ENCODE measurements at regions not wholly inside any gene's neighbourhood (a gene's known extent, or its start where the extent isn't known, plus 50 kb on each side); places are given as distances from the start of the nearest gene placed in this dataset.

DNA sequence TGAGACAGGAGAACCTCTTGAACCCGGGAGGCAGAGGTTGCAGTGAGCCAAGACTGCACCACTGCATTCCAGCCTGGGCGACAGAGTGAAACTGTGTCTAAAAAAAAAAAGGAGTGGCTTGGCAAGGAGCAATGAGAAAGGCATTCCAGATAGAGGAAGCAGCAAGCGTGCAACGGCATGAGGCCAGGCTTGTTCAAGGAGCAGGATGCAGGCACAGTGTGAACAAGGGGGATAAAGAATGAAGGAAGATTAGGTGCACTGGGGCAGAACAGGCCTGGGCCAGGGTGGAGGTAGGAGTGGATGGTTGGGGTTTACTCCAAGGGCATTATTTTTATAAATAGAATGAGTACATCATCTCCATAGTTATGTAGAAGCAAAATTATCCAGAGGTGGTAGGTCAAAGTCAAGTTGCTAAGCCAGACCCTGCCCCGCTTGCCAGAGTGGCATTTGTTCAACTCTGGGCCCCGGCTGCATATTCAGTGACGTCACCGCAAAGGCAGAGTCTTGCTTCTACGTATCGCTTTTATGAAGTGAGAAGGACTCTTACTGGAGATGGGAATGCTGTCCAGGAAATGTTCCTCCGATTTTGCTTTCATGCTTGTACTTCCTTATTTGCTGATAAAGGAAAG lies 100.2 kb downstream of the KATNIP start:
- Histone ChIP-seq H3K36me3 (replicated peaks in 1 of 2; ENCODE audit: control insufficient read depth in 1 of 2, insufficient read depth in 2 of 2, low read length in 1 of 2) (peaks cover under 1 to 3% of the 10 kb centered on the region in 2 experiments), H3K9me3 (no peaks in the 10 kb centered on the region), H3K9ac (no peak overlapping the region), H3K4me3 (ENCODE audit: low read depth in 2 of 2, low read length in 1 of 2) (no peak overlapping the region), H3K79me2 (ENCODE audit: insufficient read depth) (no peaks in the 10 kb centered on the region), H3K9me2 (no peaks in the 10 kb centered on the region), H4K20me1 (ENCODE audit: insufficient read depth) (no peaks in the 10 kb centered on the region), H3K4me2 (no peak overlapping the region), H3K27me3 (ENCODE audit: insufficient read depth) (no peaks in the 10 kb centered on the region), H3F3A (replicated peaks; ENCODE audit: insufficient read depth) (no peaks in the 10 kb centered on the region), H3K27ac (ENCODE audit: low read depth in 2 of 2, low read length in 1 of 2) (peak overlapping the region in 1 of 2 experiments; percentile 24; a peak in 1 of 4 replicates), H3K4me1 (ENCODE audit: control insufficient read depth in 1 of 2, insufficient read depth in 2 of 2, low read depth in 1 of 2, low read length in 1 of 2) (peaks cover 0 to 4% of the 10 kb centered on the region in 2 experiments; a peak in 1 of 4 replicates), H2AFZ (ENCODE audit: low read depth) (no peak overlapping the region)
- 87% methylated on average over 11 of the region's 11 CpGs for WGBS (ENCODE audit: low lambda C conversion rate)
- DNase-seq, result no peak
- TF ChIP-seq TAF1 (IDR thresholded peaks at IDR 0.05; ENCODE audit: borderline replicate concordance, low read depth, low read length) (no peak), RAD21 (IDR thresholded peaks at IDR 0.05; ENCODE audit: low read length) (no peak), NFIC (IDR thresholded peaks at IDR 0.05; ENCODE audit: borderline replicate concordance) (no peak), JUND (IDR thresholded peaks at IDR 0.05) (no peak)
- TF ChIP-seq, protein P1, sequence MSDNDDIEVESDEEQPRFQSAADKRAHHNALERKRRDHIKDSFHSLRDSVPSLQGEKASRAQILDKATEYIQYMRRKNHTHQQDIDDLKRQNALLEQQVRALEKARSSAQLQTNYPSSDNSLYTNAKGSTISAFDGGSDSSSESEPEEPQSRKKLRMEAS (IDR thresholded peaks at IDR 0.05; ENCODE audit: low read depth), result no peak
- TF ChIP-seq, protein P2, sequence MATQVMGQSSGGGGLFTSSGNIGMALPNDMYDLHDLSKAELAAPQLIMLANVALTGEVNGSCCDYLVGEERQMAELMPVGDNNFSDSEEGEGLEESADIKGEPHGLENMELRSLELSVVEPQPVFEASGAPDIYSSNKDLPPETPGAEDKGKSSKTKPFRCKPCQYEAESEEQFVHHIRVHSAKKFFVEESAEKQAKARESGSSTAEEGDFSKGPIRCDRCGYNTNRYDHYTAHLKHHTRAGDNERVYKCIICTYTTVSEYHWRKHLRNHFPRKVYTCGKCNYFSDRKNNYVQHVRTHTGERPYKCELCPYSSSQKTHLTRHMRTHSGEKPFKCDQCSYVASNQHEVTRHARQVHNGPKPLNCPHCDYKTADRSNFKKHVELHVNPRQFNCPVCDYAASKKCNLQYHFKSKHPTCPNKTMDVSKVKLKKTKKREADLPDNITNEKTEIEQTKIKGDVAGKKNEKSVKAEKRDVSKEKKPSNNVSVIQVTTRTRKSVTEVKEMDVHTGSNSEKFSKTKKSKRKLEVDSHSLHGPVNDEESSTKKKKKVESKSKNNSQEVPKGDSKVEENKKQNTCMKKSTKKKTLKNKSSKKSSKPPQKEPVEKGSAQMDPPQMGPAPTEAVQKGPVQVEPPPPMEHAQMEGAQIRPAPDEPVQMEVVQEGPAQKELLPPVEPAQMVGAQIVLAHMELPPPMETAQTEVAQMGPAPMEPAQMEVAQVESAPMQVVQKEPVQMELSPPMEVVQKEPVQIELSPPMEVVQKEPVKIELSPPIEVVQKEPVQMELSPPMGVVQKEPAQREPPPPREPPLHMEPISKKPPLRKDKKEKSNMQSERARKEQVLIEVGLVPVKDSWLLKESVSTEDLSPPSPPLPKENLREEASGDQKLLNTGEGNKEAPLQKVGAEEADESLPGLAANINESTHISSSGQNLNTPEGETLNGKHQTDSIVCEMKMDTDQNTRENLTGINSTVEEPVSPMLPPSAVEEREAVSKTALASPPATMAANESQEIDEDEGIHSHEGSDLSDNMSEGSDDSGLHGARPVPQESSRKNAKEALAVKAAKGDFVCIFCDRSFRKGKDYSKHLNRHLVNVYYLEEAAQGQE (IDR thresholded peaks at IDR 0.05; ENCODE audit: low read depth, low read length), result no peak
- TF ChIP-seq, protein P3, sequence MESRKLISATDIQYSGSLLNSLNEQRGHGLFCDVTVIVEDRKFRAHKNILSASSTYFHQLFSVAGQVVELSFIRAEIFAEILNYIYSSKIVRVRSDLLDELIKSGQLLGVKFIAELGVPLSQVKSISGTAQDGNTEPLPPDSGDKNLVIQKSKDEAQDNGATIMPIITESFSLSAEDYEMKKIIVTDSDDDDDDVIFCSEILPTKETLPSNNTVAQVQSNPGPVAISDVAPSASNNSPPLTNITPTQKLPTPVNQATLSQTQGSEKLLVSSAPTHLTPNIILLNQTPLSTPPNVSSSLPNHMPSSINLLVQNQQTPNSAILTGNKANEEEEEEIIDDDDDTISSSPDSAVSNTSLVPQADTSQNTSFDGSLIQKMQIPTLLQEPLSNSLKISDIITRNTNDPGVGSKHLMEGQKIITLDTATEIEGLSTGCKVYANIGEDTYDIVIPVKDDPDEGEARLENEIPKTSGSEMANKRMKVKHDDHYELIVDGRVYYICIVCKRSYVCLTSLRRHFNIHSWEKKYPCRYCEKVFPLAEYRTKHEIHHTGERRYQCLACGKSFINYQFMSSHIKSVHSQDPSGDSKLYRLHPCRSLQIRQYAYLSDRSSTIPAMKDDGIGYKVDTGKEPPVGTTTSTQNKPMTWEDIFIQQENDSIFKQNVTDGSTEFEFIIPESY (IDR thresholded peaks at IDR 0.05; ENCODE audit: borderline replicate concordance, low read depth), result no peak
- TF ChIP-seq, protein P4, sequence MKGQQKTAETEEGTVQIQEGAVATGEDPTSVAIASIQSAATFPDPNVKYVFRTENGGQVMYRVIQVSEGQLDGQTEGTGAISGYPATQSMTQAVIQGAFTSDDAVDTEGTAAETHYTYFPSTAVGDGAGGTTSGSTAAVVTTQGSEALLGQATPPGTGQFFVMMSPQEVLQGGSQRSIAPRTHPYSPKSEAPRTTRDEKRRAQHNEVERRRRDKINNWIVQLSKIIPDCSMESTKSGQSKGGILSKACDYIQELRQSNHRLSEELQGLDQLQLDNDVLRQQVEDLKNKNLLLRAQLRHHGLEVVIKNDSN (IDR thresholded peaks at IDR 0.05; ENCODE audit: borderline replicate concordance, low read depth), result no peak
- ChIA-PET CTCF (interaction anchor here (1.0 to 1.8 kb wide), 2 partner anchors 10 to 11 kb away, joined by 4 to 7 read pairs; no protein-coding TSS in a partner anchor), POLR2A (no interaction called here)

DNA sequence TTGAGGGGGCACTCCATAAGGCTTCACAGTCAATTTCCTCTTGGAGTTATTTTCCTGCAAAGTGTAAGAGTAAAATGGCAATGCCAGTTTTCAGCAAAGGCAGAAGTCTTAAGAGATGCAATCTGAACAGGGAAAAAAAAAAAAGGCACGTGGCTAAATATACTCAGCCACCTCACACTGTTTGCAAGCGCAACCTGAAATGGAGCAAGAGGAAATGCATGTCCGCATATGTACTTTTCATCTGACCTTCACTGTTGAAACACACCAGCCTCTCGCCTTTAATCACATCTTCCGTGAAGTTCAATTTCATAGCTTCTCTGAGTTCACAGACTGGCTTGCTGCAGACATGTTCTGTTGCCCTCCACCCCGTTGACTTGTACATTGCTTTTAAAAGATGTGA lies 101.4 kb downstream of the KATNIP start:
- H3K9me2 ChIP-seq, result no peaks in the 10 kb centered on the region
- H3K9me3 ChIP-seq, result no peaks in the 10 kb centered on the region
- no peak overlapping the region for H3K4me2 ChIP-seq
- no peak for TF ChIP-seq CHD2 (IDR thresholded peaks at IDR 0.05; ENCODE audit: low read length, partially characterized antibody)
- TF ChIP-seq, protein P3 (IDR thresholded peaks at IDR 0.05; ENCODE audit: borderline replicate concordance, low read depth), result no peak
- H4K20me1 ChIP-seq (ENCODE audit: insufficient read depth), result no peaks in the 10 kb centered on the region
- H3K4me3 ChIP-seq (ENCODE audit: low read depth in 2 of 2, low read length in 1 of 2), result no peak overlapping the region
- POLR2A ChIA-PET, result no interaction called here
- H3K36me3 ChIP-seq (replicated peaks in 1 of 2; ENCODE audit: control insufficient read depth in 1 of 2, insufficient read depth in 2 of 2, low read length in 1 of 2), result peaks cover 3 to 11% of the 10 kb centered on the region in 2 experiments
- H3K27me3 ChIP-seq (ENCODE audit: insufficient read depth), result no peaks in the 10 kb centered on the region
- WGBS (ENCODE audit: low lambda C conversion rate), result 88% methylated on average over 6 of the region's 6 CpGs
- no peaks in the 10 kb centered on the region for H3F3A ChIP-seq (replicated peaks; ENCODE audit: insufficient read depth)
- no peaks in the 10 kb centered on the region for H3K79me2 ChIP-seq (ENCODE audit: insufficient read depth)
- no peak overlapping the region for H2AFZ ChIP-seq (ENCODE audit: low read depth)
- H3K4me1 ChIP-seq (ENCODE audit: control insufficient read depth in 1 of 2, insufficient read depth in 2 of 2, low read depth in 1 of 2, low read length in 1 of 2), result peaks cover 0 to 4% of the 10 kb centered on the region in 2 experiments; a peak in 1 of 4 replicates
- no peak overlapping the region for H3K9ac ChIP-seq
- CTCF ChIA-PET, result interaction anchor here (1.0 to 1.4 kb wide), 3 partner anchors 12 to 129 kb away, joined by 3 to 4 read pairs (median 4); no protein-coding TSS in a partner anchor
- peak overlapping the region in 1 of 2 experiments; percentile 7; a peak in 1 of 4 replicates for H3K27ac ChIP-seq (ENCODE audit: low read depth in 2 of 2, low read length in 1 of 2)
- no peak for DNase-seq

Measured in SK-N-SH (cell line).